ENCODE measurements at regions not wholly inside any gene's neighbourhood (a gene's known extent, or its start where the extent isn't known, plus 50 kb on each side); places are given as distances from the start of the nearest gene placed in this dataset.

DNA sequence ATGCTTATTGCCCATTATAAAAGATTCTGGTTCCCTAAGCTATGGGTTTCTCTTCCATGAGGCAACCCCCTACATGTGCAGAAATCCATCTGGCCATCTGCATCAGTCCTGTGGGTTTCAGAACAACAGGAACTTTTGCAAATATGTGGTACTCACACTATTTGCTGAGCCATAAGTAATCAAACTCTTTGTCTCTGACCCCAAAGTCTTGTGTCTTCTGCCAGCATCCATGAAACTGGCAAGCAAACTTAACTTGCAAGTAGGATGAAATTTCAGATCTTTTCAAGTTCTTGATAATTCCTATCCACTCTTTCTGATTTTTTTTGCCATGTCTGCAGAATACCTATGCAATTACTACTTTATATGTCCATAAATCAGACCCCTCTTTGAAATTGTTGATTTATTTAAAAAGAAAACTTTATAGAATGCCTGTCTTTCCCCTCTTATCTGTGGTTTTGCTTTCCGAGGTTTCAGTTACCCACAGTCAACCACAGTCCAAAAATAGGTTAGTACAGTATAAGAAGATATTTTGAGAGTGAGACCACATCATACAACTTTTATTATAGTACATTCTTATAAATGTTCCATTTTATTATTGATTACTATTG is 158.4 kb upstream of the IRX3 start:
- Histone ChIP-seq H3K27ac (ENCODE audit: low read depth in 1 of 2, low read length in 1 of 2) (no peak overlapping the region), H3K9me3 (ENCODE audit: control insufficient read depth in 4 of 4, insufficient read depth in 3 of 4, low read length in 3 of 4) (peaks cover 0 to 6% (median 3%) of the 10 kb centered on the region in 4 donors), H3K4me1 (ENCODE audit: control insufficient read depth in 5 of 5, insufficient read depth in 5 of 5, low read length in 5 of 5) (no peaks in the 10 kb centered on the region), H3K27me3 (ENCODE audit: control insufficient read depth in 3 of 3, insufficient read depth in 3 of 3, low read length in 2 of 3) (peaks cover 0 to 3% (median 2%) of the 10 kb centered on the region in 3 donors), H3K4me3 (no peak overlapping the region), H3K9ac (ENCODE audit: insufficient read depth in 1 of 2, low read length in 2 of 2) (no peak overlapping the region), H3K36me3 (ENCODE audit: control insufficient read depth in 4 of 4, insufficient read depth in 4 of 4, low read length in 4 of 4) (no peaks in the 10 kb centered on the region)
- TF ChIP-seq, protein P1, sequence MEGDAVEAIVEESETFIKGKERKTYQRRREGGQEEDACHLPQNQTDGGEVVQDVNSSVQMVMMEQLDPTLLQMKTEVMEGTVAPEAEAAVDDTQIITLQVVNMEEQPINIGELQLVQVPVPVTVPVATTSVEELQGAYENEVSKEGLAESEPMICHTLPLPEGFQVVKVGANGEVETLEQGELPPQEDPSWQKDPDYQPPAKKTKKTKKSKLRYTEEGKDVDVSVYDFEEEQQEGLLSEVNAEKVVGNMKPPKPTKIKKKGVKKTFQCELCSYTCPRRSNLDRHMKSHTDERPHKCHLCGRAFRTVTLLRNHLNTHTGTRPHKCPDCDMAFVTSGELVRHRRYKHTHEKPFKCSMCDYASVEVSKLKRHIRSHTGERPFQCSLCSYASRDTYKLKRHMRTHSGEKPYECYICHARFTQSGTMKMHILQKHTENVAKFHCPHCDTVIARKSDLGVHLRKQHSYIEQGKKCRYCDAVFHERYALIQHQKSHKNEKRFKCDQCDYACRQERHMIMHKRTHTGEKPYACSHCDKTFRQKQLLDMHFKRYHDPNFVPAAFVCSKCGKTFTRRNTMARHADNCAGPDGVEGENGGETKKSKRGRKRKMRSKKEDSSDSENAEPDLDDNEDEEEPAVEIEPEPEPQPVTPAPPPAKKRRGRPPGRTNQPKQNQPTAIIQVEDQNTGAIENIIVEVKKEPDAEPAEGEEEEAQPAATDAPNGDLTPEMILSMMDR (IDR thresholded peaks at IDR 0.05; ENCODE audit: control extremely low read depth, extremely low read depth), result no peak
- 14 to 66% methylated on average over 1 of the region's 1 CpG for WGBS, 2 donors
- no peak for DNase-seq
- no peak for ATAC-seq (ENCODE audit: insufficient read depth, low FRiP score)

DNA sequence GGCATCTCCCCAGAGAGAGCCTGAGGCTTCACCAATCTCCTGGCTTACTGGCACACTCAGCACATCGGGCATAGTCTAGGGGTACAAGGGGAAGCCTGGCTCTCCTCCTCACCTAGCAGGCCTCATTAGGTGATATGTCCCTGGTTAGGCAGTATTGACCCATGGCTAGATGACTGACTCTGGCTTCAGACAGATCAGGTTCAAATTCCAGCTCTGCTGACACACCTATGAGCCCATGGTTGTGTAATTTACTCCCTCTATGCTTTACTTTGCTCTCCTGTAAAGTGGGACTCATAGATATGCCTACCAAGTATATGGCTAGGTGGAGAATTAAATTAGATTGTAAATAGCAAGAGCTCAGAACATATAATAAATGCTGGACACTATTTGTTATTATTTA is 157.3 kb upstream of the IRX3 start:
- Histone ChIP-seq H3K36me3 (ENCODE audit: control insufficient read depth in 4 of 4, insufficient read depth in 4 of 4, low read length in 4 of 4) (no peaks in the 10 kb centered on the region), H3K9me3 (ENCODE audit: control insufficient read depth in 4 of 4, insufficient read depth in 3 of 4, low read length in 3 of 4) (peaks cover 0 to 6% (median 3%) of the 10 kb centered on the region in 4 donors), H3K4me1 (ENCODE audit: control insufficient read depth in 5 of 5, insufficient read depth in 5 of 5, low read length in 5 of 5) (no peaks in the 10 kb centered on the region), H3K27me3 (ENCODE audit: control insufficient read depth in 3 of 3, insufficient read depth in 3 of 3, low read length in 2 of 3) (peaks cover 0 to 11% (median 2%) of the 10 kb centered on the region in 3 donors), H3K4me3 (no peak overlapping the region), H3K27ac (ENCODE audit: low read depth in 1 of 2, low read length in 1 of 2) (no peak overlapping the region), H3K9ac (ENCODE audit: insufficient read depth in 1 of 2, low read length in 2 of 2) (no peak overlapping the region)
- ATAC-seq (ENCODE audit: insufficient read depth, low FRiP score) (no peak), DNase-seq (no peak)
- WGBS, 2 donors, result 90 to 95% methylated on average over 1 of the region's 1 CpG
- TF ChIP-seq, protein P1 (IDR thresholded peaks at IDR 0.05; ENCODE audit: control extremely low read depth, extremely low read depth), result no peak

- DNase-seq (no peak), ATAC-seq (ENCODE audit: insufficient read depth, low FRiP score) (no peak)
- peaks cover 0 to 6% (median 3%) of the 10 kb centered on the region in 4 donors for H3K9me3 ChIP-seq (ENCODE audit: control insufficient read depth in 4 of 4, insufficient read depth in 3 of 4, low read length in 3 of 4)
- TF ChIP-seq, protein P1 (IDR thresholded peaks at IDR 0.05; ENCODE audit: control extremely low read depth, extremely low read depth), result no peak
- H3K36me3 ChIP-seq (ENCODE audit: control insufficient read depth in 4 of 4, insufficient read depth in 4 of 4, low read length in 4 of 4), result no peaks in the 10 kb centered on the region
- no peak overlapping the region for H3K27ac ChIP-seq (ENCODE audit: low read depth in 1 of 2, low read length in 1 of 2)
- peaks cover 0 to 10% (median 2%) of the 10 kb centered on the region in 3 donors for H3K27me3 ChIP-seq (ENCODE audit: control insufficient read depth in 3 of 3, insufficient read depth in 3 of 3, low read length in 2 of 3)
- H3K4me3 ChIP-seq, result no peak overlapping the region
- no peaks in the 10 kb centered on the region for H3K4me1 ChIP-seq (ENCODE audit: control insufficient read depth in 5 of 5, insufficient read depth in 5 of 5, low read length in 5 of 5)
- H3K9ac ChIP-seq (ENCODE audit: insufficient read depth in 1 of 2, low read length in 2 of 2), result no peak overlapping the region
Measured at GRCh38 chr16:54443352-54443751, 156.8 kb upstream of the IRX3 start.

DNA sequence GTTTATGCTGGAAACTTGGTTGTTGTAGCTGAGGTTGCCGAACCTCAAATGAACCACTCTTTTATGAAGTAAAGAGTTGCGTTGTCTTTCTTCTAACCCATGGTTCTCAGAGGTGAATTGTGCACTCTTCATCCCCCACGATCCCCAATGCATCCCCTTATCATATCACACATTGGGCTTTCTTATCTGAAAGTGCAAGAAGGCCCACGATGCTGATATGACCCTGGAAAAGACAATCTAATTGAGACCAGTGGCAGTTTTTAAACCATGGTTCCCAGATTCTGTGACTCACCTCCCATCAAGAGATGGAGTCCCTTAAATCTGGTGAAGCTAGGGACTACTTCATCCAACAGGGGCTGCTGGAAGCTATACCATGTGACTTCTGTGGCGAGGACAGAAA is 156.3 kb upstream of the IRX3 start:
- ATAC-seq (ENCODE audit: insufficient read depth, low FRiP score) (no peak), DNase-seq (no peak)
- H3K4me1 ChIP-seq (ENCODE audit: control insufficient read depth in 5 of 5, insufficient read depth in 5 of 5, low read length in 5 of 5), result no peaks in the 10 kb centered on the region
- H3K4me3 ChIP-seq, result no peak overlapping the region
- H3K9ac ChIP-seq (ENCODE audit: insufficient read depth in 1 of 2, low read length in 2 of 2), result no peak overlapping the region
- H3K27ac ChIP-seq (ENCODE audit: low read depth in 1 of 2, low read length in 1 of 2), result no peak overlapping the region
- peaks cover 0 to 8% (median 4%) of the 10 kb centered on the region in 3 donors for H3K27me3 ChIP-seq (ENCODE audit: control insufficient read depth in 3 of 3, insufficient read depth in 3 of 3, low read length in 2 of 3)
- WGBS, 2 donors, result 78 to 82% methylated on average over 5 of the region's 5 CpGs
- TF ChIP-seq, protein P1 (IDR thresholded peaks at IDR 0.05; ENCODE audit: control extremely low read depth, extremely low read depth), result no peak
- no peaks in the 10 kb centered on the region for H3K36me3 ChIP-seq (ENCODE audit: control insufficient read depth in 4 of 4, insufficient read depth in 4 of 4, low read length in 4 of 4)
- peaks cover 0 to 6% (median 3%) of the 10 kb centered on the region in 4 donors for H3K9me3 ChIP-seq (ENCODE audit: control insufficient read depth in 4 of 4, insufficient read depth in 3 of 4, low read length in 3 of 4)
